Keratinocyte (primary cell): ENCODE measurements at regions not wholly inside any gene's neighbourhood (a gene's known extent, or its start where the extent isn't known, plus 50 kb on each side); places are given as distances from the start of the nearest gene placed in this dataset.

Experiments used
- DNase-seq: peaks from one replicate; pipeline ENCODE4 v3.0.0-alpha.2; 2011; ENCODE audit warnings: low read depth, missing footprints, low spot score
- FAIRE-seq: peaks from 2 replicates; lab custom pipeline; 2011; peaks lifted over from hg19 to GRCh38; lab: Jason Lieb, UNC
- H2AFZ ChIP-seq: 2 replicates; pipeline ENCODE4 v1.6.0; 2012; ENCODE audit warnings: low read length, control low read depth, inconsistent platforms; ENCODE audit not compliant: control insufficient read depth
- H3K27ac ChIP-seq: 2 replicates; pipeline ENCODE4 v1.5.1; 2011; ENCODE audit warnings: low read length; ENCODE audit not compliant: control insufficient read depth, insufficient read depth
- H3K27me3 ChIP-seq: 3 replicates; pipeline ENCODE4 v1.6.0; 2011; ENCODE audit warnings: low read length; ENCODE audit not compliant: control insufficient read depth, insufficient read depth; ENCODE audit errors: extremely low read depth
- H3K36me3 ChIP-seq, 2 experiments: 2 replicates in 1 of 2; 3 replicates in 1 of 2; pipeline ENCODE4 v1.5.1; 2011; ENCODE audit warnings: low read length in 2 of 2, mild to moderate bottlenecking in 1 of 2; ENCODE audit not compliant: control insufficient read depth in 2 of 2, insufficient read depth in 2 of 2; ENCODE audit errors: extremely low read depth in 1 of 2
- H3K4me1 ChIP-seq: 3 replicates; pipeline ENCODE4 v1.5.1; 2011; ENCODE audit warnings: low read length; ENCODE audit not compliant: control insufficient read depth, insufficient read depth; ENCODE audit errors: extremely low read depth
- H3K4me2 ChIP-seq: 3 replicates; pipeline ENCODE4 v1.6.0; 2011; ENCODE audit warnings: low read depth, low read length; ENCODE audit not compliant: control insufficient read depth, insufficient read depth; ENCODE audit errors: extremely low read depth
- H3K4me3 ChIP-seq, 3 experiments: fragments of 200-600 bp in 1 of 3; sonication (generic) in 1 of 3; 2 replicates in 2 of 3; 3 replicates in 1 of 3; pipeline ENCODE4 v1.5.1; 2011 to 2016; ENCODE audit warnings: low read length in 3 of 3, mild to moderate bottlenecking in 3 of 3, control low read depth in 2 of 3, inconsistent platforms in 1 of 3, low read depth in 1 of 3, mixed read lengths in 1 of 3, mixed run types in 1 of 3, moderate library complexity in 1 of 3; ENCODE audit not compliant: control insufficient read depth in 2 of 3, insufficient read depth in 2 of 3; ENCODE audit errors: extremely low read depth in 1 of 3
- H3K79me2 ChIP-seq: 2 replicates; pipeline ENCODE4 v1.6.0; 2012; ENCODE audit warnings: low read length; ENCODE audit not compliant: control insufficient read depth, insufficient read depth
- H3K9ac ChIP-seq: 3 replicates; pipeline ENCODE4 v1.6.0; 2011; ENCODE audit warnings: low read length; ENCODE audit not compliant: control insufficient read depth, insufficient read depth; ENCODE audit errors: extremely low read depth
- H3K9me1 ChIP-seq: 3 replicates; pipeline ENCODE4 v1.6.0; 2011; ENCODE audit warnings: low read length; ENCODE audit not compliant: control insufficient read depth, insufficient read depth; ENCODE audit errors: extremely low read depth
- H3K9me3 ChIP-seq: 2 replicates; pipeline ENCODE4 v1.5.1; 2012; ENCODE audit warnings: low read depth, low read length; ENCODE audit not compliant: control insufficient read depth
- H4K20me1 ChIP-seq: 3 replicates; pipeline ENCODE4 v1.6.0; 2011; ENCODE audit warnings: low read length; ENCODE audit not compliant: control insufficient read depth, insufficient read depth; ENCODE audit errors: extremely low read depth
- EZH2 ChIP-seq: IDR thresholded peaks from one replicate; pipeline ENCODE4 v1.6.1; 2012; ENCODE audit warnings: inconsistent platforms, mild to moderate bottlenecking, low read length, moderate library complexity
- dilution Hi-C: fragments of 300-500 bp; cut with MboI; formaldehyde crosslinking; loops from one replicate; pipeline ENCODE4 v1.7.0; 2020; ENCODE audit warnings: low sequenced_read_pairs; ENCODE audit not compliant: extremely low pct_ligation_motif_present
- TF ChIP-seq, protein P1 (sequence below), 3 experiments: IDR thresholded peaks in 1 of 3; conservative IDR thresholded peaks in 1 of 3; optimal IDR thresholded peaks in 1 of 3; 2 replicates in 2 of 3; 3 replicates in 1 of 3; pipeline versions ENCODE3 to v1.5.1; 2011; ENCODE audit warnings: low read length in 3 of 3, mild to moderate bottlenecking in 3 of 3, moderate library complexity in 2 of 3, control low read depth in 1 of 3, inconsistent platforms in 1 of 3; ENCODE audit not compliant: insufficient read depth in 2 of 3; ENCODE audit errors: extremely low read depth in 1 of 3

DNA sequence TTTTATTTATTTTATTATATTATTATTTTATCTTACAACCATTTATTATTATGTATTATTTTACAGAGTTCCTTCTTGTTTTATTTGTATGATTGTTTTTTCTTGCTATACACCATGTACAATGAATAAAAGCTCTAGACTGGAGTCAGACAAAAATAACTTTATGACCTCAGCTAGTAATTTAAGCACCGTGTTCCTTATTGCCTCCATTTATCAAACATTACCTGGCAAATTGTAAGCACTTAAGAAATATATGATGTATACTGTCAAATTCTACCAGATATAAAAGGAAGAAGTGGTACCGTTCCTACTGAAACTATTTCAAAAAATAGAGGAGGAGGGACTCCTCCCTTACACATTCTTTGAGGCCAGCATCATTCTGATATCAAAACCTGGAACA is 326.9 kb upstream of the NECTIN3 start:
- H3K9me1 ChIP-seq = no peaks in the 10 kb centered on the region
- H3K27me3 ChIP-seq = no peaks in the 10 kb centered on the region
- no peak for DNase-seq
- no peak for FAIRE-seq
- H3K36me3 ChIP-seq = no peaks in the 10 kb centered on the region
- H3K9me3 ChIP-seq = no peaks in the 10 kb centered on the region
- no peak for TF ChIP-seq EZH2
- TF ChIP-seq, protein P1, sequence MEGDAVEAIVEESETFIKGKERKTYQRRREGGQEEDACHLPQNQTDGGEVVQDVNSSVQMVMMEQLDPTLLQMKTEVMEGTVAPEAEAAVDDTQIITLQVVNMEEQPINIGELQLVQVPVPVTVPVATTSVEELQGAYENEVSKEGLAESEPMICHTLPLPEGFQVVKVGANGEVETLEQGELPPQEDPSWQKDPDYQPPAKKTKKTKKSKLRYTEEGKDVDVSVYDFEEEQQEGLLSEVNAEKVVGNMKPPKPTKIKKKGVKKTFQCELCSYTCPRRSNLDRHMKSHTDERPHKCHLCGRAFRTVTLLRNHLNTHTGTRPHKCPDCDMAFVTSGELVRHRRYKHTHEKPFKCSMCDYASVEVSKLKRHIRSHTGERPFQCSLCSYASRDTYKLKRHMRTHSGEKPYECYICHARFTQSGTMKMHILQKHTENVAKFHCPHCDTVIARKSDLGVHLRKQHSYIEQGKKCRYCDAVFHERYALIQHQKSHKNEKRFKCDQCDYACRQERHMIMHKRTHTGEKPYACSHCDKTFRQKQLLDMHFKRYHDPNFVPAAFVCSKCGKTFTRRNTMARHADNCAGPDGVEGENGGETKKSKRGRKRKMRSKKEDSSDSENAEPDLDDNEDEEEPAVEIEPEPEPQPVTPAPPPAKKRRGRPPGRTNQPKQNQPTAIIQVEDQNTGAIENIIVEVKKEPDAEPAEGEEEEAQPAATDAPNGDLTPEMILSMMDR (optimal IDR thresholded peaks at IDR 0.05 in 1 of 3, IDR thresholded peaks at IDR 0.05 in 1 of 3, conservative IDR thresholded peaks at IDR 0.05 in 1 of 3; ENCODE audit: extremely low read depth in 1 of 3, insufficient read depth in 2 of 3, low read length in 3 of 3) = no peak
- H3K4me2 ChIP-seq = no peak overlapping the region
- no peaks in the 10 kb centered on the region for H4K20me1 ChIP-seq
- dilution Hi-C loops = no loop called here
- no peaks in the 10 kb centered on the region for H3K4me1 ChIP-seq
- H3K9ac ChIP-seq = no peak overlapping the region
- no peak overlapping the region for H3K27ac ChIP-seq
- no peaks in the 10 kb centered on the region for H3K79me2 ChIP-seq
- H2AFZ ChIP-seq = no peak overlapping the region
- H3K4me3 ChIP-seq = no peak overlapping the region

DNA sequence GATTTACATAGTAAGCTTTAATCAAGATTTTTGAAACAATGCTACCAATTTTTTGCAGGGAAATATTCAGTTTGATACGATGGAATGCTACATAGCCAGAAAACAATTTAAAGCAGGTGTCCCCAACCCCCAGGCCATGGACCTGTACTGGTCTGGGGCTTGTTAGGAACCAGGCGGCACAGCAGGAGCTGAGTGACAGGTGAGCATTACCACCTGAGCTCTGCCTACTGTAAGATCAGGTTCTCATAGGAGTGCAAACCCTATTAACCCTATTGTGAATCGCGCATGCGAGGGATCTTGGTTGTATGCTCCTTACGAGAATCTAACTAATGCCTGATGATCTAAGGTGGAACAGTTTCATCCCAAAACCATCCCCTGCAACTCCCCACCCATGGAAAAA is 322.6 kb upstream of the NECTIN3 start:
- H3K9ac ChIP-seq = no peak overlapping the region
- dilution Hi-C loops = no loop called here
- DNase-seq = no peak

More for the DNA sequence above, 322.6 kb upstream of the NECTIN3 start:
- no peaks in the 10 kb centered on the region for H3K36me3 ChIP-seq
- no peaks in the 10 kb centered on the region for H3K79me2 ChIP-seq
- no peak for FAIRE-seq
- H3K4me3 ChIP-seq = no peak overlapping the region
- H4K20me1 ChIP-seq = no peaks in the 10 kb centered on the region
- H3K4me2 ChIP-seq = no peak overlapping the region
- TF ChIP-seq EZH2 = no peak
- TF ChIP-seq, protein P1 (optimal IDR thresholded peaks at IDR 0.05 in 1 of 3, IDR thresholded peaks at IDR 0.05 in 1 of 3, conservative IDR thresholded peaks at IDR 0.05 in 1 of 3; ENCODE audit: extremely low read depth in 1 of 3, insufficient read depth in 2 of 3, low read length in 3 of 3) = no peak
- H3K9me3 ChIP-seq = no peaks in the 10 kb centered on the region
- no peaks in the 10 kb centered on the region for H3K9me1 ChIP-seq
- H3K27ac ChIP-seq = no peak overlapping the region
- H3K27me3 ChIP-seq = no peaks in the 10 kb centered on the region
- H2AFZ ChIP-seq = no peak overlapping the region
- no peaks in the 10 kb centered on the region for H3K4me1 ChIP-seq
